GM12878 (cell line): ENCODE measurements at regions not wholly inside any gene's neighbourhood (a gene's known extent, or its start where the extent isn't known, plus 50 kb on each side); places are given as distances from the start of the nearest gene placed in this dataset.

Experiments
- ATAC-seq: fragments of 200-7000 bp; cut with Tn5 transposase; 3 replicates; pipeline ENCODE4 v1.9.1; 2020; ENCODE audit warnings: mild to moderate bottlenecking, moderate library complexity
- BruUV-seq: library from RNA; stranded (reverse); fragments of 400-500 nt; replicated peaks from 2 replicates; lab custom pipeline; 2021; lab: Mats Ljungman, UMichigan
- CTCF ChIA-PET: fragments of 300-600 bp; sonication (Branson Sonifier 250); formaldehyde crosslinking; extraction: SDS; loops from one replicate; lab custom pipeline; 2021; ENCODE audit warnings: inconsistent platforms; lab: Yijun Ruan, JAX
- POLR2A ChIA-PET: fragments of 350-600 bp; formaldehyde crosslinking; extraction: SDS; loops from one replicate; lab custom pipeline; 2021; ENCODE audit warnings: inconsistent platforms; lab: Charles Lee
- RAD21 ChIA-PET: fragments of 300-600 bp; sonication (Branson Sonifier 250); formaldehyde crosslinking; loops from one replicate; lab custom pipeline; 2023; ENCODE audit warnings: antibody characterized with exemption; ENCODE audit not compliant: unreplicated experiment; lab: Charles Lee
- SMC1A ChIA-PET: fragments of 300-600 bp; sonication (Branson Sonifier 250); formaldehyde crosslinking; loops from one replicate; lab custom pipeline; 2023; ENCODE audit not compliant: unreplicated experiment, uncharacterized antibody; lab: Charles Lee
- DNase-seq: peaks from one replicate; pipeline ENCODE4 v3.0.0-alpha.2; 2011; ENCODE audit warnings: low read depth, low spot score
- FAIRE-seq: peaks from 3 replicates; lab custom pipeline; 2011; peaks lifted over from hg19 to GRCh38; lab: Jason Lieb, UNC
- H2AFZ ChIP-seq: 2 replicates; pipeline ENCODE4 v1.6.0; 2011; ENCODE audit warnings: low read depth, low read length, control low read depth; ENCODE audit not compliant: control insufficient read depth
- H3K27ac ChIP-seq: 2 replicates; pipeline ENCODE4 v1.5.1; 2011; ENCODE audit warnings: control low read depth; ENCODE audit not compliant: control insufficient read depth, insufficient read depth
- H3K27me3 ChIP-seq, 2 experiments: replicated peaks in 1 of 2; 2 replicates each; pipeline versions ENCODE4 v1.6.0 to v1.6.1; 2011; ENCODE audit warnings: low read length in 1 of 2; ENCODE audit not compliant: control insufficient read depth in 2 of 2, insufficient read depth in 2 of 2
- H3K36me3 ChIP-seq, 2 experiments: 2 replicates each; pipeline ENCODE4 v1.5.1; 2011; ENCODE audit warnings: low read length in 1 of 2; ENCODE audit not compliant: control insufficient read depth in 2 of 2, insufficient read depth in 2 of 2
- H3K4me1 ChIP-seq: 2 replicates; pipeline ENCODE4 v1.6.1; 2011; ENCODE audit warnings: mild to moderate bottlenecking, low read length, moderate library complexity, mixed read lengths; ENCODE audit not compliant: control insufficient read depth, insufficient read depth
- H3K4me2 ChIP-seq: 2 replicates; pipeline ENCODE4 v1.6.0; 2011; ENCODE audit warnings: control low read depth; ENCODE audit not compliant: control insufficient read depth, insufficient read depth
- H3K4me3 ChIP-seq: fragments of 200-600 bp; sonication (generic); 2 replicates; pipeline ENCODE4 v1.5.1; 2016
- H3K79me2 ChIP-seq: 2 replicates; pipeline ENCODE4 v1.6.0; 2011; ENCODE audit warnings: low read length; ENCODE audit not compliant: control insufficient read depth, insufficient read depth
- H3K9ac ChIP-seq: 2 replicates; pipeline ENCODE4 v1.8.0; 2011; ENCODE audit warnings: low read length, control low read depth, mixed read lengths; ENCODE audit not compliant: control insufficient read depth, insufficient read depth
- H3K9me3 ChIP-seq: replicated peaks from 3 replicates; pipeline ENCODE4 v1.5.1; 2011; ENCODE audit warnings: mild to moderate bottlenecking, low read length; ENCODE audit not compliant: control insufficient read depth, insufficient read depth
- H4K20me1 ChIP-seq: 2 replicates; pipeline ENCODE4 v1.6.0; 2011; ENCODE audit not compliant: control insufficient read depth, insufficient read depth
- BCLAF1 ChIP-seq: fragments of 450-650 bp; IDR thresholded peaks from 2 replicates; pipeline ENCODE4 v1.6.1; 2017; ENCODE audit warnings: antibody characterized with exemption, mild to moderate bottlenecking, moderate library complexity
- SIX5 ChIP-seq: IDR thresholded peaks from 2 replicates; pipeline ENCODE4 v1.6.1; 2011; ENCODE audit warnings: mild to moderate bottlenecking, low read depth, low read length, moderate library complexity; ENCODE audit not compliant: severe bottlenecking
- SPI1 ChIP-seq: IDR thresholded peaks from 2 replicates; pipeline ENCODE4 v1.6.1; 2011; ENCODE audit warnings: low read depth, mild to moderate bottlenecking, low read length, moderate library complexity, borderline replicate concordance; ENCODE audit not compliant: insufficient read depth
- STAT3 ChIP-seq: IDR thresholded peaks from 2 replicates; pipeline ENCODE4 v1.6.1; 2011; ENCODE audit warnings: low read depth, low read length, improper control_type of control experiment
- ZBED1 ChIP-seq: IDR thresholded peaks from 2 replicates; pipeline ENCODE4 v1.6.1; 2016; ENCODE audit warnings: borderline replicate concordance
- ZNF217 ChIP-seq: fragments of 450-650 bp; IDR thresholded peaks from 2 replicates; pipeline ENCODE4 v1.6.1; 2017; ENCODE audit warnings: antibody characterized with exemption, mild to moderate bottlenecking
- ZNF687 ChIP-seq: fragments of 450-650 bp; IDR thresholded peaks from 2 replicates; pipeline ENCODE4 v1.6.1; 2017; ENCODE audit warnings: mild to moderate bottlenecking, moderate library complexity
- WGBS: methylation state at CpG from one replicate; pipeline ENCODE4 v1.1.6; 2016; ENCODE audit warnings: low lambda C conversion rate; ENCODE audit not compliant: insufficient replicate concordance, insufficient coverage; ENCODE audit errors: missing lambda C conversion rate; 5-methylcytosine and 5-hydroxymethylcytosine counted together
- in situ Hi-C: fragments of 300-500 bp; cut with MboI; formaldehyde crosslinking; loops from 9 replicates; pipeline ENCODE4 v1.14.3; 2018; ENCODE audit warnings: mixed read lengths
- intact Hi-C: fragments of 100-400 bp; cut with micrococcal nuclease; formaldehyde crosslinking; loops from one replicate; pipeline ENCODE4 v1.14.2; 2022; ENCODE audit not compliant: unreplicated experiment
- TF ChIP-seq, protein P1 (sequence below), 3 experiments: IDR thresholded peaks in 2 of 3; conservative IDR thresholded peaks in 1 of 3; 2 replicates each; pipeline ENCODE4 v1.5.1; 2011; ENCODE audit warnings: low read depth in 3 of 3, low read length in 3 of 3, mild to moderate bottlenecking in 3 of 3, control low read depth in 2 of 3, moderate library complexity in 2 of 3, inconsistent platforms in 1 of 3, mixed read lengths in 1 of 3; ENCODE audit not compliant: control insufficient read depth in 2 of 3, insufficient read depth in 1 of 3; ENCODE audit errors: extremely low read depth in 1 of 3

DNA sequence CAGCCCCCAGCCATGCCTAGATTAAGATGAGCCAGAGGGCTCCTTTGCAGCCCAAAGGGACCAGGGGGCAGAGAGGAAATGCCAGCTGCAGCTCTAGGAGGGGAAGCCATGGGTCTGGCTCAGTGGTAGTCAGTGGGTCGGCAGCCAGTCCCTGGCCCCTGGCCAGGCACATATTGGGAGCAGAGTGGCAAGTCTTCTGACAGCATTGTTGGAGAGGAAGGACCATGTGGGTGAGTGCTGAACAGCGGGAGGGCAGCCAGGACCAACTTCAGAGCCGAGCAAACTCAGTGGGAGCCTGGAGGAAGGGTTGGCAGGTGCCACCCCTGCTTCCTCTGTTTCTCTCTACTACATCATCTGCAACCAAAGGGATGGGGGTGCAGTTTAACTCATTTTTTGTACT is 140.5 kb upstream of the PELI1 start:
- intact Hi-C loops: no loop called here
- ATAC-seq: no peak
- H4K20me1 ChIP-seq: no peaks in the 10 kb centered on the region
- H3K4me3 ChIP-seq: no peak overlapping the region
- H3K4me2 ChIP-seq: no peak overlapping the region
- no peak overlapping the region for H3K9ac ChIP-seq
- no peaks in the 10 kb centered on the region for H3K79me2 ChIP-seq
- peaks cover 13% of the 10 kb centered on the region for H3K4me1 ChIP-seq
- no peak overlapping the region for H3K27ac ChIP-seq
- ChIA-PET POLR2A (no interaction called here), CTCF (interaction anchor here (0.6 to 1.0 kb wide), 2 partner anchors 46 to 335 kb away, joined by 3 read pairs; no protein-coding TSS in a partner anchor), SMC1A (interaction anchor here (1.1 to 3.0 kb wide), 4 partner anchors 11 to 178 kb away, joined by 3 to 10 read pairs (median 6); no protein-coding TSS in a partner anchor), RAD21 (interaction anchor here (1.3 kb wide), 1 partner anchor 41 kb away, joined by 3 read pairs; no protein-coding TSS in a partner anchor)
- H2AFZ ChIP-seq: peak overlapping the region; percentile 11
- TF ChIP-seq ZNF687: no peak
- no peak for TF ChIP-seq BCLAF1
- no peak for TF ChIP-seq SIX5
- TF ChIP-seq, protein P1, sequence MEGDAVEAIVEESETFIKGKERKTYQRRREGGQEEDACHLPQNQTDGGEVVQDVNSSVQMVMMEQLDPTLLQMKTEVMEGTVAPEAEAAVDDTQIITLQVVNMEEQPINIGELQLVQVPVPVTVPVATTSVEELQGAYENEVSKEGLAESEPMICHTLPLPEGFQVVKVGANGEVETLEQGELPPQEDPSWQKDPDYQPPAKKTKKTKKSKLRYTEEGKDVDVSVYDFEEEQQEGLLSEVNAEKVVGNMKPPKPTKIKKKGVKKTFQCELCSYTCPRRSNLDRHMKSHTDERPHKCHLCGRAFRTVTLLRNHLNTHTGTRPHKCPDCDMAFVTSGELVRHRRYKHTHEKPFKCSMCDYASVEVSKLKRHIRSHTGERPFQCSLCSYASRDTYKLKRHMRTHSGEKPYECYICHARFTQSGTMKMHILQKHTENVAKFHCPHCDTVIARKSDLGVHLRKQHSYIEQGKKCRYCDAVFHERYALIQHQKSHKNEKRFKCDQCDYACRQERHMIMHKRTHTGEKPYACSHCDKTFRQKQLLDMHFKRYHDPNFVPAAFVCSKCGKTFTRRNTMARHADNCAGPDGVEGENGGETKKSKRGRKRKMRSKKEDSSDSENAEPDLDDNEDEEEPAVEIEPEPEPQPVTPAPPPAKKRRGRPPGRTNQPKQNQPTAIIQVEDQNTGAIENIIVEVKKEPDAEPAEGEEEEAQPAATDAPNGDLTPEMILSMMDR (IDR thresholded peaks at IDR 0.05 in 2 of 3, conservative IDR thresholded peaks at IDR 0.05 in 1 of 3; ENCODE audit: control insufficient read depth in 2 of 3, extremely low read depth in 1 of 3, insufficient read depth in 1 of 3, low read depth in 3 of 3, low read length in 3 of 3): no peak
- no peak for TF ChIP-seq ZNF217
- no peak for TF ChIP-seq ZBED1
- no peak for TF ChIP-seq SPI1
- no peak for TF ChIP-seq STAT3
- no peaks in the 10 kb centered on the region for H3K9me3 ChIP-seq
- WGBS: 79% methylated on average over 3 of the region's 3 CpGs
- in situ Hi-C loops: no loop called here
- no peak for DNase-seq
- no peaks in the 10 kb centered on the region for H3K27me3 ChIP-seq
- no peaks in the 10 kb centered on the region for H3K36me3 ChIP-seq
- no TSS peak for BruUV-seq
- no peak for FAIRE-seq
